GM23338 (cell line): ENCODE measurements at regions not wholly inside any gene's neighbourhood (a gene's known extent, or its start where the extent isn't known, plus 50 kb on each side); places are given as distances from the start of the nearest gene placed in this dataset.

Experiments used
- ATAC-seq: fragments of 200-7000 bp; cut with Tn5 transposase; 3 replicates; pipeline ENCODE4 v1.9.1; 2020
- DNase-seq: peaks from one replicate; pipeline ENCODE4 v3.0.0-alpha.2; 2015; ENCODE audit warnings: low spot score
- H2AFZ ChIP-seq: fragments of 200-600 bp; sonication (generic); 2 replicates; pipeline ENCODE4 v1.8.0; 2016; ENCODE audit warnings: antibody characterized with exemption, mild to moderate bottlenecking, moderate library complexity
- H3F3A ChIP-seq: fragments of 200-600 bp; sonication (generic); replicated peaks from 2 replicates; pipeline ENCODE4 v1.8.0; 2017; ENCODE audit warnings: antibody characterized with exemption, mixed run types, low read depth
- H3K27ac ChIP-seq: fragments of 200-600 bp; sonication (generic); 2 replicates; pipeline ENCODE4 v1.6.1; 2016; ENCODE audit warnings: low read depth
- H3K27me3 ChIP-seq: fragments of 200-600 bp; sonication (generic); 2 replicates; pipeline ENCODE4 v1.8.0; 2016; ENCODE audit warnings: mild to moderate bottlenecking, mixed run types, moderate library complexity; ENCODE audit not compliant: insufficient read depth
- H3K36me3 ChIP-seq: fragments of 200-600 bp; sonication (generic); 2 replicates; pipeline ENCODE4 v1.8.0; 2016; ENCODE audit warnings: mild to moderate bottlenecking; ENCODE audit not compliant: insufficient read depth
- H3K4me1 ChIP-seq: fragments of 200-600 bp; sonication (generic); 2 replicates; pipeline ENCODE4 v1.8.0; 2016; ENCODE audit warnings: mild to moderate bottlenecking, moderate library complexity; ENCODE audit not compliant: insufficient read depth
- H3K4me2 ChIP-seq: fragments of 200-600 bp; sonication (generic); 2 replicates; pipeline ENCODE4 v1.7.1; 2017; ENCODE audit warnings: mixed run types
- H3K4me3 ChIP-seq: fragments of 200-600 bp; sonication (generic); 2 replicates; pipeline ENCODE4 v1.6.1; 2016; ENCODE audit warnings: mixed run types
- H3K79me2 ChIP-seq: fragments of 200-600 bp; sonication (generic); replicated peaks from 2 replicates; pipeline ENCODE4 v1.8.0; 2017; ENCODE audit warnings: mild to moderate bottlenecking; ENCODE audit not compliant: insufficient read depth
- H3K9me2 ChIP-seq: fragments of 200-600 bp; sonication (generic); 2 replicates; pipeline ENCODE4 v1.8.0; 2017; ENCODE audit not compliant: insufficient read depth
- H4K20me1 ChIP-seq: fragments of 200-600 bp; sonication (generic); replicated peaks from 2 replicates; pipeline ENCODE4 v1.8.0; 2017; ENCODE audit warnings: mild to moderate bottlenecking; ENCODE audit not compliant: insufficient read depth
- H3K27ac Mint-ChIP-seq: 2 replicates; pipeline ENCODE4 v1.8.0; 2020; ENCODE audit warnings: inconsistent platforms, mild to moderate bottlenecking, moderate library complexity, mixed read lengths
- H3K27me3 Mint-ChIP-seq: 3 replicates; pipeline ENCODE4 v1.8.0; 2022; ENCODE audit warnings: low read depth, mild to moderate bottlenecking, moderate library complexity, mixed read lengths, inconsistent platforms; ENCODE audit not compliant: insufficient read depth, poor library complexity
- H3K36me3 Mint-ChIP-seq: 3 replicates; pipeline ENCODE4 v1.8.0; 2021; ENCODE audit warnings: low read depth, mild to moderate bottlenecking, inconsistent platforms, moderate library complexity, mixed read lengths
- H3K4me1 Mint-ChIP-seq: 3 replicates; pipeline ENCODE4 v1.8.0; 2020; ENCODE audit warnings: mild to moderate bottlenecking, inconsistent platforms, mixed read lengths
- H3K4me3 Mint-ChIP-seq: 3 replicates; pipeline ENCODE4 v1.8.0; 2021; ENCODE audit warnings: moderate library complexity, mild to moderate bottlenecking, inconsistent platforms, mixed read lengths
- H3K9me3 Mint-ChIP-seq: 3 replicates; pipeline ENCODE4 v1.8.0; 2020; ENCODE audit warnings: moderate library complexity, mild to moderate bottlenecking, inconsistent platforms, mixed read lengths
- CREB1 ChIP-seq: fragments of 250-450 bp; sonication (Bioruptor Pico); IDR thresholded peaks from 2 replicates; pipeline ENCODE4 v1.5.0; 2020; ENCODE audit warnings: low read depth, mild to moderate bottlenecking, moderate library complexity
- CTCF ChIP-seq, 2 experiments: fragments of 200-600 bp in 1 of 2; sonication (generic) in 1 of 2; conservative IDR thresholded peaks; 2 replicates each; pipeline versions ENCODE4 v1.5.1 to v1.6.1; 2016 to 2017; ENCODE audit warnings: antibody characterized with exemption in 2 of 2, low read depth in 2 of 2, mild to moderate bottlenecking in 2 of 2, moderate library complexity in 1 of 2
- ETS1 ChIP-seq: IDR thresholded peaks from 2 replicates; pipeline ENCODE4 v1.6.1; 2016; ENCODE audit warnings: antibody characterized with exemption
- EZH2phosphoT487 ChIP-seq: fragments of 200-600 bp; sonication (generic); IDR thresholded peaks from one replicate; pipeline ENCODE4 v1.8.1; 2018; ENCODE audit warnings: antibody characterized with exemption; ENCODE audit not compliant: unreplicated experiment
- JUNB ChIP-seq: IDR thresholded peaks from one replicate; pipeline ENCODE4 v1.6.1; 2016; ENCODE audit warnings: antibody characterized with exemption; ENCODE audit not compliant: unreplicated experiment
- NANOG ChIP-seq: IDR thresholded peaks from 2 replicates; pipeline ENCODE4 v1.6.1; 2016; ENCODE audit warnings: antibody characterized with exemption, borderline replicate concordance
- POLR2AphosphoS5 ChIP-seq: IDR thresholded peaks from 2 replicates; pipeline ENCODE4 v1.6.1; 2016; ENCODE audit warnings: antibody characterized with exemption, low read depth
- REST ChIP-seq: IDR thresholded peaks from one replicate; pipeline ENCODE4 v1.6.1; 2018; ENCODE audit warnings: antibody characterized with exemption; ENCODE audit not compliant: unreplicated experiment
- STAT1 ChIP-seq: IDR thresholded peaks from one replicate; pipeline ENCODE4 v1.6.1; 2016; ENCODE audit warnings: antibody characterized with exemption; ENCODE audit not compliant: unreplicated experiment
- ZNF114 ChIP-seq: fragments of 250-450 bp; sonication (Bioruptor Pico); IDR thresholded peaks from 2 replicates; pipeline ENCODE4 v1.5.0; 2020; ENCODE audit warnings: mild to moderate bottlenecking, moderate library complexity
- ZNF331 ChIP-seq: fragments of 250-450 bp; sonication (Bioruptor Pico); IDR thresholded peaks from 2 replicates; pipeline ENCODE4 v1.5.0; 2020; ENCODE audit warnings: low read depth, mild to moderate bottlenecking, moderate library complexity
- ZNF462 ChIP-seq: fragments of 250-450 bp; sonication (Bioruptor Pico); IDR thresholded peaks from 2 replicates; pipeline ENCODE4 v1.5.0; 2020; ENCODE audit warnings: mild to moderate bottlenecking, moderate library complexity

- no peak for ATAC-seq
- H3K4me1 Mint-ChIP-seq = peaks cover 9% of the 10 kb centered on the region
- H3K27ac ChIP-seq = no peak overlapping the region
- H3K27me3 Mint-ChIP-seq = peaks cover 19% of the 10 kb centered on the region
- no peaks in the 10 kb centered on the region for H3K79me2 ChIP-seq
- H3K4me3 ChIP-seq = no peak overlapping the region
- H3K4me3 Mint-ChIP-seq = no peak overlapping the region
- no peak for DNase-seq
- peaks cover 26% of the 10 kb centered on the region for H3K27me3 ChIP-seq
- TF ChIP-seq NANOG (no peak), REST (no peak), ZNF114 (CRISPR knock-in tag) (no peak), CTCF (conservative IDR thresholded peaks at IDR 0.05; ENCODE audit: low read depth in 2 of 2) (no peak), POLR2AphosphoS5 (no peak), JUNB (no peak), STAT1 (no peak), ETS1 (no peak), CREB1 (CRISPR knock-in tag) (no peak), ZNF331 (CRISPR knock-in tag) (no peak), EZH2phosphoT487 (no peak), ZNF462 (no peak)
- H2AFZ ChIP-seq = no peak overlapping the region
- peaks cover 5% of the 10 kb centered on the region; the same call in 1 of the 2 replicates for H3K4me1 ChIP-seq
- no peak overlapping the region for H3K4me2 ChIP-seq
- no peak overlapping the region for H3K27ac Mint-ChIP-seq
- no peaks in the 10 kb centered on the region; the same call in 2 of the 3 replicates for H3K36me3 Mint-ChIP-seq
- no peaks in the 10 kb centered on the region for H4K20me1 ChIP-seq
- H3F3A ChIP-seq = no peaks in the 10 kb centered on the region
- no peaks in the 10 kb centered on the region for H3K9me2 ChIP-seq
- no peaks in the 10 kb centered on the region for H3K9me3 Mint-ChIP-seq
- no peaks in the 10 kb centered on the region for H3K36me3 ChIP-seq
These were observed 116.0 kb upstream of the GUCA2B start for GRCh38 chr1:42037161-42037560.
